ENCODE measurements at regions not wholly inside any gene's neighbourhood (a gene's known extent, or its start where the extent isn't known, plus 50 kb on each side); places are given as distances from the start of the nearest gene placed in this dataset.

- H3K36me3 ChIP-seq (ENCODE audit: insufficient read depth, low read length), result no peaks in the 10 kb centered on the region
- no peaks in the 10 kb centered on the region for H3K27me3 ChIP-seq (ENCODE audit: insufficient read depth, low read length, poor library complexity, severe bottlenecking)
- no peaks in the 10 kb centered on the region for H3K9me3 ChIP-seq (ENCODE audit: insufficient read depth, low read depth, low read length)
- no peak overlapping the region for H3K4me2 ChIP-seq (ENCODE audit: low read depth, low read length, poor library complexity, severe bottlenecking)
- no peak overlapping the region for H3K9ac ChIP-seq (ENCODE audit: low read depth, low read length, poor library complexity, severe bottlenecking)
- TF ChIP-seq EZH2phosphoT487 (IDR thresholded peaks at IDR 0.05; ENCODE audit: borderline replicate concordance) (no peak), CTCF (conservative IDR thresholded peaks at IDR 0.05; ENCODE audit: low read length) (no peak)
- no peak overlapping the region for H3K4me3 ChIP-seq (ENCODE audit: low read length, poor library complexity, severe bottlenecking)
- H2AFZ ChIP-seq (ENCODE audit: low read length), result no peak overlapping the region
- H3F3A ChIP-seq (ENCODE audit: low read depth), result no peaks in the 10 kb centered on the region
- H3K9me2 ChIP-seq (replicated peaks; ENCODE audit: low read depth, low read length), result no peaks in the 10 kb centered on the region
- H3K4me1 ChIP-seq (ENCODE audit: insufficient read depth, low read length, poor library complexity, severe bottlenecking), result peaks cover 33% of the 10 kb centered on the region
- H4K20me1 ChIP-seq (ENCODE audit: insufficient read depth, low read length, poor library complexity, severe bottlenecking), result no peaks in the 10 kb centered on the region
- no peaks in the 10 kb centered on the region for H3K79me2 ChIP-seq (ENCODE audit: insufficient read depth, low read length)
Observed at GRCh38 chr15:69662645-69663000, 210.0 kb downstream of the RPLP1 start.

- Histone ChIP-seq H2AFZ (ENCODE audit: low read length) (no peak overlapping the region), H3F3A (ENCODE audit: low read depth) (no peaks in the 10 kb centered on the region), H3K79me2 (ENCODE audit: insufficient read depth, low read length) (no peaks in the 10 kb centered on the region), H3K4me2 (ENCODE audit: low read depth, low read length, poor library complexity, severe bottlenecking) (no peak overlapping the region), H3K4me3 (ENCODE audit: low read length, poor library complexity, severe bottlenecking) (no peak overlapping the region), H3K9me2 (replicated peaks; ENCODE audit: low read depth, low read length) (no peaks in the 10 kb centered on the region), H3K27me3 (ENCODE audit: insufficient read depth, low read length, poor library complexity, severe bottlenecking) (no peaks in the 10 kb centered on the region), H3K9ac (ENCODE audit: low read depth, low read length, poor library complexity, severe bottlenecking) (no peak overlapping the region), H3K9me3 (ENCODE audit: insufficient read depth, low read depth, low read length) (no peaks in the 10 kb centered on the region), H4K20me1 (ENCODE audit: insufficient read depth, low read length, poor library complexity, severe bottlenecking) (no peaks in the 10 kb centered on the region), H3K4me1 (ENCODE audit: insufficient read depth, low read length, poor library complexity, severe bottlenecking) (peaks cover 41% of the 10 kb centered on the region), H3K36me3 (ENCODE audit: insufficient read depth, low read length) (no peaks in the 10 kb centered on the region)
- no peak for TF ChIP-seq EZH2phosphoT487 (IDR thresholded peaks at IDR 0.05; ENCODE audit: borderline replicate concordance)
- no peak for TF ChIP-seq CTCF (conservative IDR thresholded peaks at IDR 0.05; ENCODE audit: low read length)
Observed at GRCh38 chr15:69663441-69663840, 210.8 kb downstream of the RPLP1 start.

GRCh38 chr15:69663982-69664381 lies 211.4 kb downstream of the RPLP1 start:
- Histone ChIP-seq H3K4me2 (ENCODE audit: low read depth, low read length, poor library complexity, severe bottlenecking) (no peak overlapping the region), H3K27me3 (ENCODE audit: insufficient read depth, low read length, poor library complexity, severe bottlenecking) (no peaks in the 10 kb centered on the region)
- TF ChIP-seq CTCF (conservative IDR thresholded peaks at IDR 0.05; ENCODE audit: low read length) (no peak), EZH2phosphoT487 (IDR thresholded peaks at IDR 0.05; ENCODE audit: borderline replicate concordance) (no peak)

More at GRCh38 chr15:69663982-69664381, 211.4 kb downstream of the RPLP1 start:
- Histone ChIP-seq H3K4me1 (ENCODE audit: insufficient read depth, low read length, poor library complexity, severe bottlenecking) (peaks cover 45% of the 10 kb centered on the region), H3K36me3 (ENCODE audit: insufficient read depth, low read length) (no peaks in the 10 kb centered on the region), H3F3A (ENCODE audit: low read depth) (0 out of 2 replicates have a peak, but pooled peaks cover 4% of the 10 kb centered on the region), H2AFZ (ENCODE audit: low read length) (no peak overlapping the region), H3K9me3 (ENCODE audit: insufficient read depth, low read depth, low read length) (no peaks in the 10 kb centered on the region), H4K20me1 (ENCODE audit: insufficient read depth, low read length, poor library complexity, severe bottlenecking) (no peaks in the 10 kb centered on the region), H3K9ac (ENCODE audit: low read depth, low read length, poor library complexity, severe bottlenecking) (no peak overlapping the region), H3K4me3 (ENCODE audit: low read length, poor library complexity, severe bottlenecking) (no peak overlapping the region), H3K9me2 (replicated peaks; ENCODE audit: low read depth, low read length) (no peaks in the 10 kb centered on the region), H3K79me2 (ENCODE audit: insufficient read depth, low read length) (no peaks in the 10 kb centered on the region)

Data from Loucy (cell line).